ENCODE measurements at regions not wholly inside any gene's neighbourhood (a gene's known extent, or its start where the extent isn't known, plus 50 kb on each side); places are given as distances from the start of the nearest gene placed in this dataset.

DNA sequence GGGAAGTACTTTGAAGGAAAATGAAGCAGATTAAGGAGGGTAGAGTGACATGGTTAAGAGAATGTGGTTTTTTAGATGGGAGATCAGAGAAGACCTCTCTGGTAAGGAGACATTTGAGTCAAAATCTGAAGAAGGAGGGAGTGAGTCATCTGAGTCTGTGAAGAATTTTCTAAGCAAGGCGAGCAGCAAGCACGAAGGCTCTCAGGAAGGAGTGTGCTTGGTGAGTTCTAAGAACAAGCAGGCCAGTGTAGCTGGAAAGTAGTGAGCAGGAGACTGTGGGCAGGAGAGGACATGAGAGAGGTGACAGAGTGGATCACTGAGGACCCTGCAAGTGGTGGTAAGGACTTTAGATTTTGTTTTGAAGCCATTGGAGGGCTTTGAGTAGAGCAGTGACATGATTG, 76.3 kb upstream of the FUT8 start:
- TF ChIP-seq, protein P1, sequence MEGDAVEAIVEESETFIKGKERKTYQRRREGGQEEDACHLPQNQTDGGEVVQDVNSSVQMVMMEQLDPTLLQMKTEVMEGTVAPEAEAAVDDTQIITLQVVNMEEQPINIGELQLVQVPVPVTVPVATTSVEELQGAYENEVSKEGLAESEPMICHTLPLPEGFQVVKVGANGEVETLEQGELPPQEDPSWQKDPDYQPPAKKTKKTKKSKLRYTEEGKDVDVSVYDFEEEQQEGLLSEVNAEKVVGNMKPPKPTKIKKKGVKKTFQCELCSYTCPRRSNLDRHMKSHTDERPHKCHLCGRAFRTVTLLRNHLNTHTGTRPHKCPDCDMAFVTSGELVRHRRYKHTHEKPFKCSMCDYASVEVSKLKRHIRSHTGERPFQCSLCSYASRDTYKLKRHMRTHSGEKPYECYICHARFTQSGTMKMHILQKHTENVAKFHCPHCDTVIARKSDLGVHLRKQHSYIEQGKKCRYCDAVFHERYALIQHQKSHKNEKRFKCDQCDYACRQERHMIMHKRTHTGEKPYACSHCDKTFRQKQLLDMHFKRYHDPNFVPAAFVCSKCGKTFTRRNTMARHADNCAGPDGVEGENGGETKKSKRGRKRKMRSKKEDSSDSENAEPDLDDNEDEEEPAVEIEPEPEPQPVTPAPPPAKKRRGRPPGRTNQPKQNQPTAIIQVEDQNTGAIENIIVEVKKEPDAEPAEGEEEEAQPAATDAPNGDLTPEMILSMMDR (optimal IDR thresholded peaks at IDR 0.05 in 1 of 3, IDR thresholded peaks at IDR 0.05 in 1 of 3, conservative IDR thresholded peaks at IDR 0.05 in 1 of 3; ENCODE audit: extremely low read depth in 1 of 3, insufficient read depth in 2 of 3, low read length in 3 of 3), result no peak
- no peak for TF ChIP-seq EZH2 (IDR thresholded peaks at IDR 0.05; ENCODE audit: low read length)

Measured in keratinocyte (primary cell).